Glutamatergic neuron (in vitro differentiated cells): ENCODE measurements at regions not wholly inside any gene's neighbourhood (a gene's known extent, or its start where the extent isn't known, plus 50 kb on each side); places are given as distances from the start of the nearest gene placed in this dataset.
A peak's percentile ranks its signal among the peaks of the same experiment; 100 is the strongest.

ENCODE experiments used
- DNase-seq: peaks from one replicate; pipeline ENCODE4 v3.0.0; 2022
- H3K27ac Mint-ChIP-seq: one replicate; pipeline ENCODE4 v1.8.0; 2020; ENCODE audit warnings: mild to moderate bottlenecking, mixed read lengths, inconsistent platforms; ENCODE audit not compliant: unreplicated experiment
- H3K27me3 Mint-ChIP-seq: one replicate; pipeline ENCODE4 v1.8.0; 2020; ENCODE audit warnings: mild to moderate bottlenecking, moderate library complexity, mixed read lengths, inconsistent platforms; ENCODE audit not compliant: unreplicated experiment
- H3K36me3 Mint-ChIP-seq: one replicate; pipeline ENCODE4 v1.8.0; 2020; ENCODE audit warnings: mild to moderate bottlenecking, mixed read lengths, inconsistent platforms; ENCODE audit not compliant: unreplicated experiment
- H3K4me1 Mint-ChIP-seq: one replicate; pipeline ENCODE4 v1.8.0; 2020; ENCODE audit warnings: mild to moderate bottlenecking, low read depth, mixed read lengths, inconsistent platforms; ENCODE audit not compliant: unreplicated experiment
- H3K4me3 Mint-ChIP-seq: one replicate; pipeline ENCODE4 v1.8.0; 2020; ENCODE audit warnings: mild to moderate bottlenecking, mixed read lengths, inconsistent platforms; ENCODE audit not compliant: unreplicated experiment
- H3K9me3 Mint-ChIP-seq: one replicate; pipeline ENCODE4 v1.8.0; 2020; ENCODE audit warnings: mild to moderate bottlenecking, moderate library complexity, mixed read lengths, inconsistent platforms; ENCODE audit not compliant: unreplicated experiment
- TF ChIP-seq, protein P1 (sequence below): fragments of 200-600 bp; sonication (generic); IDR thresholded peaks from one replicate; pipeline ENCODE4 v1.5.0; 2021; ENCODE audit not compliant: partially characterized antibody, unreplicated experiment

DNA sequence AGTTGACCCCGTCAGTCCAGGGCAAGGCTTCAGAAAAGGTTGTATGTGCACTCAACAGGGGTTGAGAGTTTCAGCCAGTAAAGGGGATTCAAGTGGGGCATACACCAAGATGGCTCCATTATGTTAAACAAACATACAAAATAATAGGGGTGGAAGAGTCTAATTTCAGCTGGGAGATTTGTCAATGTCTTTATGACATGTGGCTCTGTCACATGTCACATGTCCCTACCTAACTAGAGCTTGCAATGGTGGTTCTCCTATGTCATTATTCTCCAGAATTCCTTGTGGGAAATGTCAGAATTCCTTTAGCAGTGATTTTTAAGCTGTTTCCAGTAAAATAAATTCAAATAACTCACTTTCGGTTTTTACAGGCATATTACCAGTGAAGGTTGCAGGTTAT lies 392.0 kb upstream of the ADGRL4 start:
- Mint-ChIP-seq H3K4me1 (peaks cover 8% of the 10 kb centered on the region), H3K4me3 (no peak overlapping the region), H3K27me3 (no peaks in the 10 kb centered on the region), H3K27ac (no peak overlapping the region), H3K36me3 (no peaks in the 10 kb centered on the region), H3K9me3 (peaks cover 1% of the 10 kb centered on the region)
- TF ChIP-seq, protein P1, sequence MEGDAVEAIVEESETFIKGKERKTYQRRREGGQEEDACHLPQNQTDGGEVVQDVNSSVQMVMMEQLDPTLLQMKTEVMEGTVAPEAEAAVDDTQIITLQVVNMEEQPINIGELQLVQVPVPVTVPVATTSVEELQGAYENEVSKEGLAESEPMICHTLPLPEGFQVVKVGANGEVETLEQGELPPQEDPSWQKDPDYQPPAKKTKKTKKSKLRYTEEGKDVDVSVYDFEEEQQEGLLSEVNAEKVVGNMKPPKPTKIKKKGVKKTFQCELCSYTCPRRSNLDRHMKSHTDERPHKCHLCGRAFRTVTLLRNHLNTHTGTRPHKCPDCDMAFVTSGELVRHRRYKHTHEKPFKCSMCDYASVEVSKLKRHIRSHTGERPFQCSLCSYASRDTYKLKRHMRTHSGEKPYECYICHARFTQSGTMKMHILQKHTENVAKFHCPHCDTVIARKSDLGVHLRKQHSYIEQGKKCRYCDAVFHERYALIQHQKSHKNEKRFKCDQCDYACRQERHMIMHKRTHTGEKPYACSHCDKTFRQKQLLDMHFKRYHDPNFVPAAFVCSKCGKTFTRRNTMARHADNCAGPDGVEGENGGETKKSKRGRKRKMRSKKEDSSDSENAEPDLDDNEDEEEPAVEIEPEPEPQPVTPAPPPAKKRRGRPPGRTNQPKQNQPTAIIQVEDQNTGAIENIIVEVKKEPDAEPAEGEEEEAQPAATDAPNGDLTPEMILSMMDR: no peak
- DNase-seq: no peak

DNA sequence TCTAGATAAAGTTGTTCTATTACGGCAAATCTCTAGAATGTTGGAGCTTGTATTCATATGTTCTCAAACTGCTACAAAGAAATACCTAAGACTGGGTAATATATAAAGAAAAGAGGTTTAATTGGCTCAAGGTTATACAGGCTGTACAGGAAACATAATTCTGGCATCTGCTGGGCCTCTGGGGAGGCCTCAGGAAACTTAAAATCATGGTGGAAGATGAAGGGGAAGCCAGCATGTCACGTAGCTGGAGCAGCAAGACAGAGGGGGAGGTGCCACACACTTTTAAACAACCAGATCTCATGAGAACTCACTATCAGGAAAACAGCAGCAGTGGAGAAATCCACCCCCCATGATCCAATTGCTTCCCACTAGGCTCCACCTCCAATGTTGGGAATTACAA lies 390.4 kb upstream of the ADGRL4 start:
- DNase-seq: peak; percentile 16
- peak overlapping the region; percentile 85 for H3K27ac Mint-ChIP-seq
- peaks cover 8% of the 10 kb centered on the region for H3K4me1 Mint-ChIP-seq
- no peaks in the 10 kb centered on the region for H3K27me3 Mint-ChIP-seq
- H3K36me3 Mint-ChIP-seq: no peaks in the 10 kb centered on the region
- H3K4me3 Mint-ChIP-seq: peak overlapping the region; percentile 6
- TF ChIP-seq, protein P1: no peak
- H3K9me3 Mint-ChIP-seq: peaks cover 1% of the 10 kb centered on the region

DNA sequence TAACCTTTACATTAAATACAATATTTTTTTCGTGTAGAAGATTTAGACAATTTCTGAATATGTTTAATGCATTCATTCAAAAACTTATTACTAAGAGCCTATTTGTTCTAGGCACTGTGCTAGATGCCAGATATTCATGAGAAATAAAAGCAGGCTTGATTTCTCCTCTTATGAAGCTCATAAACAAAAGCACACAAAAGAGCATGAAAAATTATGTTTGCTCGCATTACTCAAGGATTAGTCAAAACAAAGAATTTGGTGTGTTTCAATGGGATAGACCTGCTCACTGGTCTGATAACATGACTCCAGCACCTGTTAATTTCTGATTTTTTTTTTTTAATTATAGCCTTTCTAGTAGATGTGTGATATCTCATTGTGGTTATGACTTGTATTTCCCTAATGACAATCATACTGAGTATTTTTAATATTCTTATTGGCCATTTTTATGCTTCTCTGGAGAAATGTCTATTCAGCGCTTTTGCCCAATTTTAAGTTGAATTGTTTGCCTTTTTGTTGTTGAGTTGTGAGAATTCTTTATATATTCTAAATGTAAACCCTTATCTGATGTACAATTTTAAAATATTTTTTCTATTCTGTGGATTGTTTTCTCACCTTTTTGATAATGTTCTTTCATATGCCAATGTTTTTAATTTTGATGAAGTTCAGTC lies 382.3 kb upstream of the ADGRL4 start:
- no peak for DNase-seq
- TF ChIP-seq, protein P1: no peak
- Mint-ChIP-seq H3K27ac (no peak overlapping the region), H3K27me3 (peaks cover 1% of the 10 kb centered on the region), H3K9me3 (no peaks in the 10 kb centered on the region), H3K36me3 (no peaks in the 10 kb centered on the region), H3K4me3 (no peak overlapping the region), H3K4me1 (no peaks in the 10 kb centered on the region)

DNA sequence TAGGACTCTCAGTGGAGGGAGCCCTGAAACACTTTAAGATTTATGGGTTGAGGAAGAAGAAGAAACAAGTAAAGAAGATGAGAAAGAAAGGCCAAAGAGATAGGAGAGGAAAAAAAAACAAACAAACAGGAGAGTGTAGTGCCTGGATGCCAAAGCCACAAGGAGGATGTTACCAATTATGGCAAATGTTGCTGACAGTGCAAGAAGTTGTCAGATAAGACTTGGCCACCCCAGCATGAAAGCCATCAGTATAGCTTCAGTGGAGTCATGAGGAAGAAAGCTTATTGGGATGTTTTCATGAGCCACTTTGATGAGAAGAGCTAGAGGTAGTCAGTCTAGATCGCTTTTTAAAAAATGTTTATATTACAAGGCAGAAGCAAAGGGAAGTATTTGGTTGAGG lies 380.2 kb upstream of the ADGRL4 start:
- Mint-ChIP-seq H3K27me3 (peaks cover 1% of the 10 kb centered on the region), H3K36me3 (no peaks in the 10 kb centered on the region), H3K4me3 (no peak overlapping the region), H3K9me3 (no peaks in the 10 kb centered on the region), H3K4me1 (no peaks in the 10 kb centered on the region), H3K27ac (no peak overlapping the region)
- TF ChIP-seq, protein P1: no peak
- no peak for DNase-seq

DNA sequence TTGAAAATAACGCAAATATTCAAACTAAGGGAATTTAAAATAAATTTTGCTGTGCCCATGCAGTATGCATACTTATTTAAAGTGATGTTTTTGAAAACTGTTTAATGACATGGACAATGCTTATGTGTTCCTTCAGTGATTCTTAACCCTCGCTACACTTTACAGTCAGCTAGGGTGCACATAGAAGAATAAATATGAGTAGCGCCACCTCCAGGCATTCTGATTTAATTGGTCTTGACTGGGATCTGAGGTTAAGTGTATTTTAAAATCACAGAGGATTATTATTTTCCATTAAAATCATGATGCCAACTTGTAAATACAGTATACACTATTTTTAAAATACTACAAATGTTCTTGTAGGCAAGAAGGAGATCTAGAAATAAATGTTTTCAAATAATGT lies 373.5 kb upstream of the ADGRL4 start:
- Mint-ChIP-seq H3K27me3 (peaks cover 2% of the 10 kb centered on the region), H3K4me3 (no peak overlapping the region), H3K36me3 (no peaks in the 10 kb centered on the region), H3K9me3 (no peaks in the 10 kb centered on the region), H3K27ac (no peak overlapping the region), H3K4me1 (peaks cover 2% of the 10 kb centered on the region)
- TF ChIP-seq, protein P1: no peak
- no peak for DNase-seq
